ENCODE measurements at regions not wholly inside any gene's neighbourhood (a gene's known extent, or its start where the extent isn't known, plus 50 kb on each side); places are given as distances from the start of the nearest gene placed in this dataset.

GRCh38 chr3:66629150-66629981 lies 128.5 kb upstream of the LRIG1 start:
- TF ChIP-seq, protein P1, sequence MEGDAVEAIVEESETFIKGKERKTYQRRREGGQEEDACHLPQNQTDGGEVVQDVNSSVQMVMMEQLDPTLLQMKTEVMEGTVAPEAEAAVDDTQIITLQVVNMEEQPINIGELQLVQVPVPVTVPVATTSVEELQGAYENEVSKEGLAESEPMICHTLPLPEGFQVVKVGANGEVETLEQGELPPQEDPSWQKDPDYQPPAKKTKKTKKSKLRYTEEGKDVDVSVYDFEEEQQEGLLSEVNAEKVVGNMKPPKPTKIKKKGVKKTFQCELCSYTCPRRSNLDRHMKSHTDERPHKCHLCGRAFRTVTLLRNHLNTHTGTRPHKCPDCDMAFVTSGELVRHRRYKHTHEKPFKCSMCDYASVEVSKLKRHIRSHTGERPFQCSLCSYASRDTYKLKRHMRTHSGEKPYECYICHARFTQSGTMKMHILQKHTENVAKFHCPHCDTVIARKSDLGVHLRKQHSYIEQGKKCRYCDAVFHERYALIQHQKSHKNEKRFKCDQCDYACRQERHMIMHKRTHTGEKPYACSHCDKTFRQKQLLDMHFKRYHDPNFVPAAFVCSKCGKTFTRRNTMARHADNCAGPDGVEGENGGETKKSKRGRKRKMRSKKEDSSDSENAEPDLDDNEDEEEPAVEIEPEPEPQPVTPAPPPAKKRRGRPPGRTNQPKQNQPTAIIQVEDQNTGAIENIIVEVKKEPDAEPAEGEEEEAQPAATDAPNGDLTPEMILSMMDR (IDR thresholded peaks at IDR 0.05; ENCODE audit: borderline replicate concordance, insufficient read depth, low read depth, low read length): no peak
- H3K4me3 ChIP-seq (ENCODE audit: low read depth, low read length): no peak overlapping the region

GRCh38 chr3:66629982-66630368 lies 129.2 kb upstream of the LRIG1 start:
- TF ChIP-seq, protein P1 (IDR thresholded peaks at IDR 0.05; ENCODE audit: borderline replicate concordance, insufficient read depth, low read depth, low read length): no peak
- no peak overlapping the region for H3K4me3 ChIP-seq (ENCODE audit: low read depth, low read length)

DNA sequence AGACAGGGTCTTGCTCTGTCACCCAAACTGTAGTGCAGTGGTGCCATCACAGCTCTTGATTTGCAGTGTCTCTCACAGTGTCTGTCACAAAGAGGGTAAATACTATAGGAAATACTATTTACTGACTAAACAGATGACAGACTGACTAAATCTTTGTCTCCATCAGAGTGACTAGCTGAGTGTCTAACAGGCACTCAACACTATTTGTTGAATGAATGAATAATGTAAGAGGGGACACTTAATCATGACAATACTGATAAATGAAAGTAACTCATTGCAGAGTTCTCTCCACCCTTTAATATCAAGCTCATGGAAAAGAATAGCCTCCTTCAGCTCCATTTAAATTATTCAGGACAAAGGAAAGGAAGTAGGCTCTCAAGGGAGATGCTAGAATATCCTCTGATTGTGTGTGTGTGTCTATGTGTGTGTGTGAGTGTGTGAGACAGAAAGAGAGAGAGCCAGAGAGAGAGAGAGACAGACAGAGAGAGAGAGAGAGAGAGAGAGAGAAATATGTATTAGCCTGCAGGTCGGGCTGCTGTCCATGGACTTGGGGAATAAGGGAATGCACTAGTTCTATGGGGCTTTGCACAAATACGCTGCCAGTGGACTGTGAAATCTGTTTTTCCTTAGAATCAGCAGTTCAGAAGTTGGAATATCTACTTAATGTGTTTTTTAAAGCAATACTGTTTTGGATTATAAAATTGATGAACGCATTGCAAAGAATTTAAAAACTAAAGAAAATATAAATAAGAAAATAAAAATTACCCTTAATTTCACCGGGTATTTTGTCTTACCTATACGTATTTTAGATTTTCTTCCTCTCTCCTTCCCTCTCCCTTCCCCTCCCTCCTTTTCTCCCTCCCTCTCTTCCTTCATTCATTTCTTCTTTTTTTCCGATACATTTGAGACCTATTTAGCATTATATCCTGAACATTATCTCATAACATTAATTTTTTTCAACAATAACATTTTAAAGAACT lies 132.9 kb upstream of the LRIG1 start:
- no peak overlapping the region for H3K4me3 ChIP-seq (ENCODE audit: low read depth, low read length)
- TF ChIP-seq, protein P1 (IDR thresholded peaks at IDR 0.05; ENCODE audit: borderline replicate concordance, insufficient read depth, low read depth, low read length): no peak

DNA sequence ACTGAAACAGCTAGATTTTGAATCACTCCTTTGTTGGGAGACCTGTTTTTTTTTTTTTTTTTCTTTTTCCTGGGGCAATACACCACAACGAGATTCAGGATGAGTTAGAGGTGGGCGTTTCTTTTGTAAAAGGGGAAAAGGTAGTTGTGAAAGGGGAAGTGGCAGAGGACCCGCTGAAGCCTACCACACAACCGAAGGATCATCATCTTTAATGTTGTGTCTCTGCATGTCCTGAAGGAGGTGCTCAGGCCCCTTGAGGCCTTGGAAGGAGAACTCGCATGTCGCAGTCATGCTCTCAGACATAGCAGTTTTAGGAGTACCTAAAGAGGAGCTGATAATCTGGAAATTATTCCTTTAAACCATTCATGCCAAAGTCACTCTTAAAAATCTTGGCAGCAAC lies 137.9 kb upstream of the LRIG1 start:
- TF ChIP-seq, protein P1 (IDR thresholded peaks at IDR 0.05; ENCODE audit: borderline replicate concordance, insufficient read depth, low read depth, low read length): no peak
- H3K4me3 ChIP-seq (ENCODE audit: low read depth, low read length): no peak overlapping the region

- no peak overlapping the region for H3K4me3 ChIP-seq (ENCODE audit: low read depth, low read length)
- TF ChIP-seq, protein P1 (IDR thresholded peaks at IDR 0.05; ENCODE audit: borderline replicate concordance, insufficient read depth, low read depth, low read length): no peak
Measured at GRCh38 chr3:66639809-66640356, 139.1 kb upstream of the LRIG1 start.

GRCh38 chr3:66642019-66642418 lies 141.2 kb upstream of the LRIG1 start:
- H3K4me3 ChIP-seq (ENCODE audit: low read depth, low read length): no peak overlapping the region
- TF ChIP-seq, protein P1 (IDR thresholded peaks at IDR 0.05; ENCODE audit: borderline replicate concordance, insufficient read depth, low read depth, low read length): no peak

All from GM12875 (cell line).